Liver (tissue), 8 donors: ENCODE measurements at regions not wholly inside any gene's neighbourhood (a gene's known extent, or its start where the extent isn't known, plus 50 kb on each side); places are given as distances from the start of the nearest gene placed in this dataset.

ENCODE experiments used
- DNase-seq: peaks from one replicate; pipeline ENCODE4 v3.0.0-alpha.2; 2017; ENCODE audit warnings: low spot score
- H3K27ac ChIP-seq, 2 donors: one replicate each; pipeline ENCODE4 v1.7.0; 2013; ENCODE audit warnings: inconsistent platforms in 2 of 2, low read length in 2 of 2, control low read depth in 1 of 2, low read depth in 1 of 2, mild to moderate bottlenecking in 1 of 2
- H3K27me3 ChIP-seq, 4 donors: one replicate each; pipeline versions ENCODE4 v1.6.1 to v1.7.0; 2013; ENCODE audit warnings: low read length in 3 of 4, inconsistent platforms in 1 of 4, mild to moderate bottlenecking in 1 of 4, moderate library complexity in 1 of 4; ENCODE audit not compliant: control insufficient read depth in 4 of 4, insufficient read depth in 4 of 4
- H3K36me3 ChIP-seq, 4 donors: one replicate each; pipeline versions ENCODE4 v1.6.1 to v1.7.0; 2013; ENCODE audit warnings: low read length in 3 of 4, mild to moderate bottlenecking in 3 of 4, low read depth in 1 of 4, moderate library complexity in 1 of 4; ENCODE audit not compliant: control insufficient read depth in 4 of 4, insufficient read depth in 3 of 4
- H3K4me1 ChIP-seq, 4 donors: one replicate each; pipeline versions ENCODE4 v1.6.1 to v1.7.0; 2013; ENCODE audit warnings: low read length in 3 of 4, mild to moderate bottlenecking in 3 of 4, moderate library complexity in 1 of 4; ENCODE audit not compliant: control insufficient read depth in 4 of 4, insufficient read depth in 4 of 4
- H3K4me3 ChIP-seq, 3 donors: one replicate each; pipeline versions ENCODE4 v1.6.1 to v1.7.0; 2013; ENCODE audit warnings: low read length in 3 of 3, control low read depth in 1 of 3, low read depth in 1 of 3, mild to moderate bottlenecking in 1 of 3
- H3K9ac ChIP-seq, 2 donors: one replicate each; pipeline ENCODE4 v1.7.0; 2013; ENCODE audit warnings: low read length in 2 of 2, mild to moderate bottlenecking in 2 of 2, moderate library complexity in 2 of 2, control low read depth in 1 of 2, low read depth in 1 of 2
- H3K9me3 ChIP-seq, 4 donors: one replicate each; pipeline versions ENCODE4 v1.6.1 to v1.7.0; 2013; ENCODE audit warnings: low read length in 3 of 4; ENCODE audit not compliant: control insufficient read depth in 4 of 4
- EGR1 ChIP-seq, 2 donors: IDR thresholded peaks; 2 replicates each; pipeline ENCODE4 v1.6.1; 2016 to 2018; ENCODE audit warnings: antibody characterized with exemption in 2 of 2, low read depth in 2 of 2
- FOXA2 ChIP-seq: IDR thresholded peaks from 2 replicates; pipeline ENCODE4 v1.6.1; 2016; ENCODE audit warnings: antibody characterized with exemption
- GABPA ChIP-seq, 2 donors: IDR thresholded peaks in 1 of 2; conservative IDR thresholded peaks in 1 of 2; 2 replicates each; pipeline ENCODE4 v1.6.1; 2016; ENCODE audit warnings: antibody characterized with exemption in 2 of 2, mild to moderate bottlenecking in 1 of 2, moderate library complexity in 1 of 2
- HNF4A ChIP-seq, 2 donors: conservative IDR thresholded peaks; 2 replicates each; pipeline ENCODE4 v1.6.1; 2016; ENCODE audit warnings: antibody characterized with exemption in 2 of 2, mild to moderate bottlenecking in 2 of 2
- HNF4G ChIP-seq: IDR thresholded peaks from 2 replicates; pipeline ENCODE4 v1.6.1; 2016; ENCODE audit warnings: antibody characterized with exemption
- JUND ChIP-seq, 2 donors: IDR thresholded peaks; 2 replicates each; pipeline ENCODE4 v1.6.1; 2016; ENCODE audit warnings: antibody characterized with exemption in 2 of 2
- NR2F2 ChIP-seq: IDR thresholded peaks from 2 replicates; pipeline ENCODE4 v1.6.1; 2016; ENCODE audit warnings: antibody characterized with exemption
- RXRA ChIP-seq, 2 donors: IDR thresholded peaks; 2 replicates each; pipeline ENCODE4 v1.6.1; 2017 to 2018; ENCODE audit warnings: antibody characterized with exemption in 2 of 2, mild to moderate bottlenecking in 1 of 2
- SP1 ChIP-seq: IDR thresholded peaks from 2 replicates; pipeline ENCODE4 v1.6.1; 2018; ENCODE audit warnings: antibody characterized with exemption, mild to moderate bottlenecking
- TAF1 ChIP-seq: conservative IDR thresholded peaks from 2 replicates; pipeline ENCODE4 v1.6.1; 2016; ENCODE audit warnings: antibody characterized with exemption, mild to moderate bottlenecking
- YY1 ChIP-seq: IDR thresholded peaks from 2 replicates; pipeline ENCODE4 v1.6.1; 2016; ENCODE audit warnings: antibody characterized with exemption, mild to moderate bottlenecking
- WGBS: extraction: QIAGEN DNeasy Blood & Tissue Kit; methylation state at CpG from one replicate; pipeline ENCODE4 v1.1.7; 2013; 5-methylcytosine and 5-hydroxymethylcytosine counted together
- TF ChIP-seq, protein P1 (sequence below): IDR thresholded peaks from 2 replicates; pipeline ENCODE4 v1.6.1; 2016; ENCODE audit warnings: antibody characterized with exemption
- TF ChIP-seq, protein P2 (sequence below): IDR thresholded peaks from 2 replicates; pipeline ENCODE4 v1.6.1; 2016; ENCODE audit warnings: antibody characterized with exemption
- TF ChIP-seq, protein P3 (sequence below): IDR thresholded peaks from 2 replicates; pipeline ENCODE4 v1.6.1; 2016; ENCODE audit warnings: antibody characterized with exemption, mild to moderate bottlenecking
- TF ChIP-seq, protein P4 (sequence below): IDR thresholded peaks from 2 replicates; pipeline ENCODE4 v1.6.1; 2016; ENCODE audit warnings: antibody characterized with exemption
- TF ChIP-seq, protein P5 (sequence below): fragments of 150-350 bp; IDR thresholded peaks from 2 replicates; pipeline ENCODE4 v1.5.1; 2017; ENCODE audit warnings: improper control_type of control experiment, low read depth, low read length; ENCODE audit not compliant: missing input control
- donor health status: healthy.
- donor health status: healthy.
- donor health status: healthy.
- donor health status: healthy.
- donor health status: healthy.

DNA sequence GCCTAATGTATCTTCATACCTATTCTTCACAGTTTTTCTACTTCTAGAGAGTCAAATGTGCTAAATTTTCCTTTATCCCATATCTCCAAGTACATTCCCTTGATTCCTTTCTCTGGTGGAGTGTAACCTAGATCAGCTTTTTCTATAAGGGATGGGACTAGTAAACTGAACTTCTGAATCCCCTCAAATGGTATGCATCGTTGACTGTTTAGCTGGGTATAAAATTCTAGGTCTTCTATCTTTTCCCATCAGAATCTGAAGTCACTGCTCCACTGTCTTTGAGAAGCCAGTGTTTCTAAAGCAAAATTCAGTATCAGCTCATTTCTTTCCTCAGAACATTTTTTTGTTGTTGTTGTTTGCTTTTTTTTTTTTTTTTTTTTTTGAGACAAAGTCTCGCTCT, 1256.8 kb downstream of the BRD1 start:
- no peak overlapping the region for H3K4me3 ChIP-seq
- peaks cover 0 to 6% (median 2%) of the 10 kb centered on the region in 4 donors for H3K4me1 ChIP-seq
- WGBS: 86% methylated on average over 2 of the region's 2 CpGs
- peaks cover 0 to 8% (median 2%) of the 10 kb centered on the region in 4 donors for H3K9me3 ChIP-seq
- H3K27ac ChIP-seq: no peak overlapping the region
- H3K36me3 ChIP-seq: no peaks in the 10 kb centered on the region
- H3K9ac ChIP-seq: no peak overlapping the region
- TF ChIP-seq EGR1 (IDR thresholded peaks at IDR 0.05; ENCODE audit: low read depth in 2 of 2): no peak
- no peak for TF ChIP-seq RXRA (IDR thresholded peaks at IDR 0.05)
- TF ChIP-seq GABPA (IDR thresholded peaks at IDR 0.05 in 1 of 2, conservative IDR thresholded peaks at IDR 0.05 in 1 of 2): no peak
- TF ChIP-seq FOXA2: no peak
- TF ChIP-seq YY1: no peak
- no peak for TF ChIP-seq SP1
- TF ChIP-seq NR2F2: no peak
- TF ChIP-seq JUND (IDR thresholded peaks at IDR 0.05): no peak
- no peak for TF ChIP-seq HNF4G
- TF ChIP-seq, protein P1, sequence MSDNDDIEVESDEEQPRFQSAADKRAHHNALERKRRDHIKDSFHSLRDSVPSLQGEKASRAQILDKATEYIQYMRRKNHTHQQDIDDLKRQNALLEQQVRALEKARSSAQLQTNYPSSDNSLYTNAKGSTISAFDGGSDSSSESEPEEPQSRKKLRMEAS: no peak
- TF ChIP-seq, protein P2, sequence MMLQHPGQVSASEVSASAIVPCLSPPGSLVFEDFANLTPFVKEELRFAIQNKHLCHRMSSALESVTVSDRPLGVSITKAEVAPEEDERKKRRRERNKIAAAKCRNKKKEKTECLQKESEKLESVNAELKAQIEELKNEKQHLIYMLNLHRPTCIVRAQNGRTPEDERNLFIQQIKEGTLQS: no peak
- TF ChIP-seq, protein P3, sequence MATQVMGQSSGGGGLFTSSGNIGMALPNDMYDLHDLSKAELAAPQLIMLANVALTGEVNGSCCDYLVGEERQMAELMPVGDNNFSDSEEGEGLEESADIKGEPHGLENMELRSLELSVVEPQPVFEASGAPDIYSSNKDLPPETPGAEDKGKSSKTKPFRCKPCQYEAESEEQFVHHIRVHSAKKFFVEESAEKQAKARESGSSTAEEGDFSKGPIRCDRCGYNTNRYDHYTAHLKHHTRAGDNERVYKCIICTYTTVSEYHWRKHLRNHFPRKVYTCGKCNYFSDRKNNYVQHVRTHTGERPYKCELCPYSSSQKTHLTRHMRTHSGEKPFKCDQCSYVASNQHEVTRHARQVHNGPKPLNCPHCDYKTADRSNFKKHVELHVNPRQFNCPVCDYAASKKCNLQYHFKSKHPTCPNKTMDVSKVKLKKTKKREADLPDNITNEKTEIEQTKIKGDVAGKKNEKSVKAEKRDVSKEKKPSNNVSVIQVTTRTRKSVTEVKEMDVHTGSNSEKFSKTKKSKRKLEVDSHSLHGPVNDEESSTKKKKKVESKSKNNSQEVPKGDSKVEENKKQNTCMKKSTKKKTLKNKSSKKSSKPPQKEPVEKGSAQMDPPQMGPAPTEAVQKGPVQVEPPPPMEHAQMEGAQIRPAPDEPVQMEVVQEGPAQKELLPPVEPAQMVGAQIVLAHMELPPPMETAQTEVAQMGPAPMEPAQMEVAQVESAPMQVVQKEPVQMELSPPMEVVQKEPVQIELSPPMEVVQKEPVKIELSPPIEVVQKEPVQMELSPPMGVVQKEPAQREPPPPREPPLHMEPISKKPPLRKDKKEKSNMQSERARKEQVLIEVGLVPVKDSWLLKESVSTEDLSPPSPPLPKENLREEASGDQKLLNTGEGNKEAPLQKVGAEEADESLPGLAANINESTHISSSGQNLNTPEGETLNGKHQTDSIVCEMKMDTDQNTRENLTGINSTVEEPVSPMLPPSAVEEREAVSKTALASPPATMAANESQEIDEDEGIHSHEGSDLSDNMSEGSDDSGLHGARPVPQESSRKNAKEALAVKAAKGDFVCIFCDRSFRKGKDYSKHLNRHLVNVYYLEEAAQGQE: no peak
- TF ChIP-seq HNF4A (conservative IDR thresholded peaks at IDR 0.05): no peak
- TF ChIP-seq, protein P4, sequence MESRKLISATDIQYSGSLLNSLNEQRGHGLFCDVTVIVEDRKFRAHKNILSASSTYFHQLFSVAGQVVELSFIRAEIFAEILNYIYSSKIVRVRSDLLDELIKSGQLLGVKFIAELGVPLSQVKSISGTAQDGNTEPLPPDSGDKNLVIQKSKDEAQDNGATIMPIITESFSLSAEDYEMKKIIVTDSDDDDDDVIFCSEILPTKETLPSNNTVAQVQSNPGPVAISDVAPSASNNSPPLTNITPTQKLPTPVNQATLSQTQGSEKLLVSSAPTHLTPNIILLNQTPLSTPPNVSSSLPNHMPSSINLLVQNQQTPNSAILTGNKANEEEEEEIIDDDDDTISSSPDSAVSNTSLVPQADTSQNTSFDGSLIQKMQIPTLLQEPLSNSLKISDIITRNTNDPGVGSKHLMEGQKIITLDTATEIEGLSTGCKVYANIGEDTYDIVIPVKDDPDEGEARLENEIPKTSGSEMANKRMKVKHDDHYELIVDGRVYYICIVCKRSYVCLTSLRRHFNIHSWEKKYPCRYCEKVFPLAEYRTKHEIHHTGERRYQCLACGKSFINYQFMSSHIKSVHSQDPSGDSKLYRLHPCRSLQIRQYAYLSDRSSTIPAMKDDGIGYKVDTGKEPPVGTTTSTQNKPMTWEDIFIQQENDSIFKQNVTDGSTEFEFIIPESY: no peak
- TF ChIP-seq, protein P5, sequence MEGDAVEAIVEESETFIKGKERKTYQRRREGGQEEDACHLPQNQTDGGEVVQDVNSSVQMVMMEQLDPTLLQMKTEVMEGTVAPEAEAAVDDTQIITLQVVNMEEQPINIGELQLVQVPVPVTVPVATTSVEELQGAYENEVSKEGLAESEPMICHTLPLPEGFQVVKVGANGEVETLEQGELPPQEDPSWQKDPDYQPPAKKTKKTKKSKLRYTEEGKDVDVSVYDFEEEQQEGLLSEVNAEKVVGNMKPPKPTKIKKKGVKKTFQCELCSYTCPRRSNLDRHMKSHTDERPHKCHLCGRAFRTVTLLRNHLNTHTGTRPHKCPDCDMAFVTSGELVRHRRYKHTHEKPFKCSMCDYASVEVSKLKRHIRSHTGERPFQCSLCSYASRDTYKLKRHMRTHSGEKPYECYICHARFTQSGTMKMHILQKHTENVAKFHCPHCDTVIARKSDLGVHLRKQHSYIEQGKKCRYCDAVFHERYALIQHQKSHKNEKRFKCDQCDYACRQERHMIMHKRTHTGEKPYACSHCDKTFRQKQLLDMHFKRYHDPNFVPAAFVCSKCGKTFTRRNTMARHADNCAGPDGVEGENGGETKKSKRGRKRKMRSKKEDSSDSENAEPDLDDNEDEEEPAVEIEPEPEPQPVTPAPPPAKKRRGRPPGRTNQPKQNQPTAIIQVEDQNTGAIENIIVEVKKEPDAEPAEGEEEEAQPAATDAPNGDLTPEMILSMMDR: no peak
- TF ChIP-seq TAF1: no peak
- peaks cover 2 to 7% (median 4%) of the 10 kb centered on the region in 4 donors for H3K27me3 ChIP-seq
- no peak for DNase-seq
